ENCODE measurements at regions not wholly inside any gene's neighbourhood (a gene's known extent, or its start where the extent isn't known, plus 50 kb on each side); places are given as distances from the start of the nearest gene placed in this dataset.
"Not testable (repeated sequence)": the region's sequence is repeated elsewhere in the genome, so short reads cannot be mapped to it uniquely, and the experiment has no call there.

GRCh38 chr1:146317785-146318184 lies 89.0 kb upstream of the NOTCH2NLA start:
- TF ChIP-seq CTCF (IDR thresholded peaks at IDR 0.05); EP300 (IDR thresholded peaks at IDR 0.05); CEBPB (IDR thresholded peaks at IDR 0.05); POLR2A (IDR thresholded peaks at IDR 0.05; ENCODE audit: low read length); ZNF302 (CRISPR knock-in tag; IDR thresholded peaks at IDR 0.05); PBX3 (IDR thresholded peaks at IDR 0.05); MYC (IDR thresholded peaks at IDR 0.05; ENCODE audit: borderline replicate concordance, low read length); SMC3 (IDR thresholded peaks at IDR 0.05); HMGXB4 (CRISPR knock-in tag; IDR thresholded peaks at IDR 0.05; ENCODE audit: borderline replicate concordance); RFX5 (IDR thresholded peaks at IDR 0.05); ESRRA (IDR thresholded peaks at IDR 0.05; ENCODE audit: borderline replicate concordance, low read length): not testable (repeated sequence)

Data from A549 (cell line).